CD4-positive, alpha-beta T cell treated with Interleukin-17A for 4 hours (primary cell): ENCODE measurements at regions not wholly inside any gene's neighbourhood (a gene's known extent, or its start where the extent isn't known, plus 50 kb on each side); places are given as distances from the start of the nearest gene placed in this dataset.

ENCODE experiments used
- DNase-seq: peaks from one replicate; pipeline ENCODE4 v3.0.0-alpha.2; 2020; ENCODE audit warnings: mixed read lengths

GRCh38 chr1:82844911-82845827 lies 1044.4 kb downstream of the ADGRL2 start:
- DNase-seq, result no peak

DNA sequence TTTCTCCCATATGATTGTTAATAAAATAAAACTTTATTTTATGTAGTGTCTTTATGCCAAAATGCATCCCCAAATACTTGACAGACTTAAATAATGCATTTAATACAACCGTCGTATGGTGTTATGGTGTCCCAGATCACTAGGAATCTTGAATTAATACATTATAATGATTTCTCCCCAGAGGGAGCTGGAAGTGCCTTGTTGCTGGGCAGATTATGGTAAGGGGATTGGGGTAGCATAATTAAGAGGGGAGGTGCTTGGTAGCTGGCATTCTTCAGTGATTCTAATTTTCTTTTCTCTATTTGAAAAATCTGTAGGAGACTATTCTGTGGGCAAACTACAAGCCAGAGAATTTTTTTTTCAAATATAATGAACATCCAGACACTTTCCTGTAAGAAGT lies 1043.7 kb downstream of the ADGRL2 start:
- no peak for DNase-seq

DNA sequence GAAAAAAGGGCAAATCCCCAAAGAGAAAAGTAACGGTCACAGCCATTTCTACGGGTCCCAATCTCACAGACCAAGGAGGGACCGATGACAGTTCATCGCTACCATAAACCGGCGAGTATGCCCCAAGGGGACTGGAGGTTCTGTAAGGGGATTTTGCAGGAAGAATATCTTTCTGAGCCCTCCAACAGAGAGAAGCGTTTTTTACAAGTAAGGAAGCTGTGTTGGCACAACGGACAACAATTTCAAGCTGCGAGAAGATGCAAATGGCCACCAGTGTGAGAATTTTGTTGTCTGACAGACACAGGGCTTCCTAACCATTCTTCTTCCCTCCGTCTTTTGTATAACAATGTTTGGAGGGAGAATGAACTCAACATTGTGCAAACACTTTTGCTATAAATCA lies 1043.1 kb downstream of the ADGRL2 start:
- no peak for DNase-seq

GRCh38 chr1:82840192-82840591 lies 1039.5 kb downstream of the ADGRL2 start:
- no peak for DNase-seq

GRCh38 chr1:82837766-82838465 lies 1037.2 kb downstream of the ADGRL2 start:
- DNase-seq, result no peak

DNA sequence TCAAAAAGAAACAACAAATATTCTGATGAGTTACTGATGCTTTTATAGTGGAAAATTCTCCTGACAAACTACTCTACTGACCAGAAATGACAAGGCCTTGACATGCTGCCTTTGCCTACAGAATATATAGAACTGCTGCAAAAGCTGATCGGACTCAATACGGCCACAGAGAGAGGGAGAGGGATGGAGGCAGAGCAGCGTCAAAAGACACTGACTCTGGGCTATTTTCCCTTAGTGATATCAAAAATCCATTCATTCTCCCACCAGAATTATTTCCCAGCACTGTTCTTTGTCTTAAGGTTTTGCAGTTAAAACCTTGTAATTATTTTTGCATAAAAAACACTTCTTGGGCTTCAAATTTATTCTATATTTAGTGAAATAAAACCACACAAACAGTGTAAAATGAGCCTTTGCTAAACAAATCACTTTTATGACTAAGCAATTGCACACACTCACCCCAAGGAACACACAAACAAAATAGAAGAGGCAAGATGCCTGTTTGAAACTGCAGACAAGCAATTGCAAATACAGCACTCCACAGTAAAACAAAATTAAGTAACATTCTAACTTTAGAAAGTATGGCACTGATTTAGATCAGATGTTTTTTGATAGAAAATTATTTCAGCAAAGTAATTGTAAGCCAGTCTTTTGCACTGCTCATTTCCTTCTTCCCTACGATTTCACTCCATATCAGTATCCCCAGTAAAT lies 1036.4 kb downstream of the ADGRL2 start:
- DNase-seq, result no peak

DNA sequence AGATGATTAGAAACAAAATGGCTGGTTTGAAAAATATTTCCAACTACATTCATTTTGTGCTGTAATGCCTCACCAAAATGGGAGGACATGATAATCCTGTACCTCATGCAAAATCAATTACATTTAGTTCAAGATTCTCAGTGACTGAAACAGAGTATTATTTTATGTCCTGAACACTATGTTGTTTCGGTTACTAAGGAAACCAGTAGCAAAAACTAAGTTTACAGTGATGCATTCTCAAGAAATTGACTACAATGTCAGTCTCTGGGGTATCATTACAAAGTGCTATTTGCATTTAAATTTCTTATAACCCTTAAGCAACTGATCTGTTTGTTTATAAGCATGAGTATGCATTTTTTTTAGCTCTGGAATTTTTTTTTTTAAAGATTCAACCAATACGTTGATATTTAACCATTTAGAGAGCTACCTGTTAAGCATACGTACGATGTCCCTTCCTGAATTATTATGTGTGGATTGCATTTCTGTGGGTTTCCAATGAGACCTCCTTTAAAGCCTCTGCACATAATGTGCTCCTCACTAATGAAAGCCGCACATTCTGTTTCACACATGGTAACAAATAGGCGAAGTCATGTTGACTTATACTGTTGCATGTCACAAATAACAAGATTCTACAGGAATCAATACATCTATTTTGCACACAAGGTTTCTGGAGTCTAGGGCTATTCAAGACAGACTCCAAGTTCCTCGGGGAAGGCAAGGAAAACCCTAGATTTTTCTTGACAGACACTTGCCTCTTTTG lies 1035.7 kb downstream of the ADGRL2 start:
- no peak for DNase-seq

DNA sequence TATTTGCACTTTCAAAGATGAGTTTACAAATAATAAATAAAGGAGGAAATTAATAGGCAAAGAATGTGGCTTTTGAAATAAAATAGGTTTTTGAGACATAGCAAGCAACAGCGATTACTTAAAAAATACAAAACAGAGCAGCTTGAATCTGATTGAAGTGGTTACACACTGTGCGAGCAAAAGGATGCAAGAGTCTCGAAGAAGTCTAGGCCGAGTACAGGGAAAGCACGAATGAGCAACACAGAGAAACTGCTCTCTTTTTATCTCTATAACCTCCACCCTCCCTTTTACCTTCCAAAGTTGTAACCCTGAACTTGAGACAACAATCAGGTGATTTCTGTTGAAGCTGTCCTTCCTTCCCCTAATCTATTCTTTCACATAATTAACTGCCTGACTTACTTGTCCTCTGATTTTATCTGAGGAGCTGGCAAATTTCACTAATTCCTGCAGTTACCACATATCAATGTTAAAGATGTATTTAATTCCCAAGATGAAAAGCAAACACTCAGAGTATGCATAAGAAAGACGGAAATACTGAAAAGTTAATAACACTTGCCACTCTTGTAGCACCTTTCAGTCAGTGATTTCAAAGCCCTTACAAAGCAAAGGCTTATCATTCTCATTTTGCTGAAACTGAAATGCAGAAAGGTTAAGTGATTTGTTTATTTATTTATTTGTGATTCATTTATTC lies 1030.1 kb downstream of the ADGRL2 start:
- no peak for DNase-seq

DNA sequence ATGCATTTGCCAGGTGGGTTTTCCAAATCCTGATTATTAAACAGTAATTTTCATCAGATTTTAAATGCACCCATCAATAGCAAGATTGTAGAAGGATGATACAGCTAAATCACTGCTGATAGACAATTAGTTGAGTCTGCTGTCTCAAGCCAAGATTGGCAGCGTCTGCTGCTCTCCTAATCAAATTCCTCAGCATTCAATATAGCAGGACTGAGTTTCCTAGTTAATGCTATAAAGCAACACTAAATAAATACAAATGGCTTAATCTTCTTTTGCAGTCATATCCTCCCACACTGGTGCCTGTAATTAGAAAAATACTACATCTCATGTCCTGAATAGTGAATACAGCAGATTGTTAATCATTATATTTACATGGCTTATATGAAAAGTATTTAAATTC lies 1028.8 kb downstream of the ADGRL2 start:
- DNase-seq, result no peak

- no peak for DNase-seq
These were observed 1023.1 kb downstream of the ADGRL2 start for GRCh38 chr1:82823876-82824275.

GRCh38 chr1:82820816-82821215 lies 1020.1 kb downstream of the ADGRL2 start:
- no peak for DNase-seq

- no peak for DNase-seq
These were observed 1018.5 kb downstream of the ADGRL2 start for GRCh38 chr1:82819234-82819633.

GRCh38 chr1:82818586-82818985 lies 1017.9 kb downstream of the ADGRL2 start:
- DNase-seq, result no peak

DNA sequence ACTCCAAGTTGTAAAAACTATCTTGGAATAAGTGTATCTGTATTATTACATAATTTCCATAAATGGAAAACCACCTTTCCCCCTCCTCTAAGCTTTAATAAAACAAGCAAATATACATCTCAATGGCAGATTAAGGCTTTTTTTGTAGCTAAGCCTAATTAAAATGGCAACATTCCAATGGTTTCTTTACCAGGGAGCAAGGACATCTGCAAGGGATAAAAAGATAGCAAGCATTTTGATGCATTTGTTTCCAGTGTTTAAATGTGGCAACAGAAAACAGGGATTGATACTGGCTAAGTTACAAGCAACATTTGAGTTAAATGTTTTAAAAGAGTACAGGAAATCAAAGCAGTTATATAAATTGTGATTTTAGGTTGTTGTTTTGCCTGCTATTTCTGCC lies 1012.7 kb downstream of the ADGRL2 start:
- DNase-seq, result no peak

- DNase-seq, result no peak
These were observed 1009.9 kb downstream of the ADGRL2 start for GRCh38 chr1:82810601-82811000.

DNA sequence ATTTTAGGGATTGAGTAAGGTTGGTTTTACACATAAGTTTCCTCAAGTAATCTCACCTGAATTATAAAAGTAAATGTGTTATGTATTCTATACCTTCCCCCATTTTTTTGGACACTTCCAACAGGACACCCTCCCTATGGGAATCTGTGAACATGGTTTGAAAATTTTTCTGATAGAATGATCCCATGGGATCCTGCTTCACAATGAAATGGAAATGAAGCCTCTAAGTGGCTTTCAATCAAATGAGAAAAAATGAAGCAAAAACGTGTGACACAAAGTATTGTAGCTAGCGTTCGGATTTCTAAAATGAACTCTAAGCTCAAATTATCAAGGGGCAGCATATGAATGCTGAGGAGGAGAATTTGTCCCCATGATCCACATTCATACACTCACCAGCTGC lies 1006.8 kb downstream of the ADGRL2 start:
- DNase-seq, result no peak

GRCh38 chr1:82806133-82806532 lies 1005.4 kb downstream of the ADGRL2 start:
- no peak for DNase-seq

- no peak for DNase-seq
These were observed 1000.4 kb downstream of the ADGRL2 start for GRCh38 chr1:82801176-82801575.

DNA sequence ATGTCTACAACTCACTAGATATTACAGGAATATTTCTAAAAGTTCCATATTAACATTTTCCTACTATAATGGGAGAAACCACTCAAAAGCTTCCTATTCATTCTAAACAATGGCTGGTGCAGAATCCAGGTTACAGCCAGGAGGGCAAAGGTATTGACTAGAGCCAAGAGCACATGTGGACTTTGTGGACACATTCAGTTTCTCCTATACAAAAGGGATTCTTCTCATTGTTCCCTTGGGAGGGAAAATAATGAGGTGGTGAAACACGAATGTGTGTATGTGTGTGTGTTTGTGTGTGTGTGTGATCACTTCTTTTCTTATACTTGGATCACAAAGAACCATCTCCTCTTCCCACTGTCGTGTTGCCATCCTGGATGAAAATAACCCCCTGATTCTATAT lies 1000.0 kb downstream of the ADGRL2 start:
- DNase-seq, result no peak

DNA sequence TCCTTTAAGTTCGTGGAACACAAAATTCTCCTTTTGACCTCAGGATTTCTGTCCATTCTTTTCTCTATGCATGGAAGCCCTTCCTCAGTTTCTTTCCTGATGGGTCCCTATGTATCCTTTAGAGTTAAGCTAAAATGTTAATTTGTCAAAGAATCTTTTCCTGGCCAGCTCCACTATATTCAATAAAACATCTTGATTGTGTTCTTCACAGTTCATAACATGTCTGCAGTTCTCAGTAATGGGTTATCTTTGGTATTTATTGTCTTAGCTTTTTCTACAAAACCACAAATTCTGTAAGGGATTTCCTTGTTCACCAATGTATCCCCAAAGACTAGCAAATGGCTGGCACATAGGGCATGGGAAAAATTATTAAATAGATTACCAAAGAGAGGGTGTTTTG lies 998.5 kb downstream of the ADGRL2 start:
- no peak for DNase-seq

GRCh38 chr1:82795508-82796149 lies 994.9 kb downstream of the ADGRL2 start:
- no peak for DNase-seq

DNA sequence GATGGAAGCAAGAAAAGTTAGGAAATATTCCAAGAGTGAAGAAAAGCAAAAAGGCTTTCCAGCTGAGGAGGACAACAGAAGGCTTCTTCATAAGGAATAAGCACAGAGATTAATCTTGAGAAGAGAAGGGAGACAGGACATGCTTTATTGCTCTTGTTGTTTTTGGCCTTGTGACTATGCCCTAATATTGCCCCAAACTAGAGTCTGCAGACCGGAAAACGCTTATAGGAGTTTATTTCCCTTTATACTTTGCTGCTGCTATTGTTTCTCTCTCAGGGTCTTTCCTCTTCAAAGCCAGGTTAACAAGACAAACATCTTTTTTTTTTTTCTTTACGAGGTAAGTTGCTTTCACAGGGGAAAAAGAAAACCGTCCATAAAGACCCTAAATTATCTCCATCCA lies 991.4 kb downstream of the ADGRL2 start:
- no peak for DNase-seq
